ENCODE measurements at regions not wholly inside any gene's neighbourhood (a gene's known extent, or its start where the extent isn't known, plus 50 kb on each side); places are given as distances from the start of the nearest gene placed in this dataset.

GRCh38 chr6:33967265-33967767 lies 163.5 kb upstream of the MLN start:
- TF ChIP-seq POLR2AphosphoS5 (IDR thresholded peaks at IDR 0.05; ENCODE audit: low read depth, low read length): no peak
- TF ChIP-seq SP1 (IDR thresholded peaks at IDR 0.05; ENCODE audit: low read depth): no peak
- TF ChIP-seq CTCF (IDR thresholded peaks at IDR 0.05 in 2 of 3, conservative IDR thresholded peaks at IDR 0.05 in 1 of 3; ENCODE audit: borderline replicate concordance in 1 of 3, insufficient read depth in 1 of 3, low read depth in 2 of 3, low read length in 2 of 3): no peak
- TF ChIP-seq POLR2A (IDR thresholded peaks at IDR 0.05; ENCODE audit: borderline replicate concordance, extremely low read depth, insufficient read depth, insufficient read length): no peak
- no peak for TF ChIP-seq EZH2phosphoT487 (IDR thresholded peaks at IDR 0.05; ENCODE audit: borderline replicate concordance)
- TF ChIP-seq REST (IDR thresholded peaks at IDR 0.05; ENCODE audit: low read depth): no peak
- no peak for TF ChIP-seq RAD21 (IDR thresholded peaks at IDR 0.05; ENCODE audit: low read depth)
- no peak for TF ChIP-seq EZH2 (IDR thresholded peaks at IDR 0.05)
- TF ChIP-seq MAX (IDR thresholded peaks at IDR 0.05): no peak
- no peak for TF ChIP-seq CEBPB (IDR thresholded peaks at IDR 0.05; ENCODE audit: low read depth)
- TF ChIP-seq SRF (IDR thresholded peaks at IDR 0.05; ENCODE audit: low read depth): no peak
- no peak for TF ChIP-seq JUND (IDR thresholded peaks at IDR 0.05)
- no peak for TF ChIP-seq EGR1 (IDR thresholded peaks at IDR 0.05; ENCODE audit: low read depth)

Data from HCT116 (cell line).